Natural killer cell (primary cell): ENCODE measurements at regions not wholly inside any gene's neighbourhood (a gene's known extent, or its start where the extent isn't known, plus 50 kb on each side); places are given as distances from the start of the nearest gene placed in this dataset.

Source experiments
- ATAC-seq, 3 donors: fragments of 150-1000 bp in 2 of 3; fragments of 200-7000 bp in 1 of 3; cut with Tn5 transposase; 1 replicate in 1 of 3; 2 replicates in 2 of 3; pipeline ENCODE4 v1.10.0; 2021; ENCODE audit warnings: mild to moderate bottlenecking in 2 of 3, moderate library complexity in 2 of 3
- DNase-seq, 2 donors: peaks; one replicate each; pipeline versions ENCODE4 v3.0.0 to v3.0.0-alpha.2; 2013 to 2021; ENCODE audit warnings: mixed read lengths in 1 of 2
- H3K27ac ChIP-seq: one replicate; pipeline ENCODE4 v1.5.1; 2013; ENCODE audit warnings: mild to moderate bottlenecking, low read length
- H3K27me3 ChIP-seq: one replicate; pipeline ENCODE4 v1.6.1; 2013; ENCODE audit warnings: low read length; ENCODE audit not compliant: control insufficient read depth, insufficient read depth
- H3K36me3 ChIP-seq: one replicate; pipeline ENCODE4 v1.6.1; 2013; ENCODE audit warnings: low read length; ENCODE audit not compliant: control insufficient read depth, insufficient read depth
- H3K4me1 ChIP-seq: one replicate; pipeline ENCODE4 v1.6.1; 2013; ENCODE audit warnings: low read length; ENCODE audit not compliant: control insufficient read depth, insufficient read depth
- H3K4me3 ChIP-seq: one replicate; pipeline ENCODE4 v1.5.1; 2013; ENCODE audit warnings: low read length
- H3K9me3 ChIP-seq: one replicate; pipeline ENCODE4 v1.6.1; 2013; ENCODE audit warnings: low read length; ENCODE audit not compliant: control insufficient read depth, insufficient read depth
- H3K27ac Mint-ChIP-seq, 2 donors: one replicate each; pipeline ENCODE4 v1.8.0; 2022; ENCODE audit warnings: mild to moderate bottlenecking in 2 of 2, mixed read lengths in 2 of 2, moderate library complexity in 1 of 2
- H3K27me3 Mint-ChIP-seq, 2 donors: one replicate each; pipeline ENCODE4 v1.8.0; 2022; ENCODE audit warnings: low read depth in 2 of 2, mixed read lengths in 2 of 2
- H3K36me3 Mint-ChIP-seq: one replicate; pipeline ENCODE4 v1.8.0; 2022; ENCODE audit warnings: mixed read lengths
- H3K4me1 Mint-ChIP-seq, 2 donors: one replicate each; pipeline ENCODE4 v1.8.0; 2022; ENCODE audit warnings: mixed read lengths in 2 of 2
- H3K4me3 Mint-ChIP-seq: one replicate; pipeline ENCODE4 v1.8.0; 2022; ENCODE audit warnings: mild to moderate bottlenecking, moderate library complexity, mixed read lengths
- H3K9me3 Mint-ChIP-seq, 2 donors: one replicate each; pipeline ENCODE4 v1.8.0; 2022; ENCODE audit warnings: mixed read lengths in 2 of 2
- WGBS: methylation state at CpG from one replicate; pipeline ENCODE4 v1.1.7; 2013; ENCODE audit warnings: missing lambda C conversion rate; ENCODE audit not compliant: insufficient coverage; 5-methylcytosine and 5-hydroxymethylcytosine counted together
- intact Hi-C: fragments of 100-400 bp; cut with micrococcal nuclease; formaldehyde crosslinking; loops from one replicate; pipeline ENCODE4 v1.14.2; 2022
- TF ChIP-seq, protein P1 (sequence below): fragments of 200-600 bp; IDR thresholded peaks from one replicate; pipeline ENCODE4 v1.8.0; 2022; ENCODE audit warnings: antibody characterized with exemption

DNA sequence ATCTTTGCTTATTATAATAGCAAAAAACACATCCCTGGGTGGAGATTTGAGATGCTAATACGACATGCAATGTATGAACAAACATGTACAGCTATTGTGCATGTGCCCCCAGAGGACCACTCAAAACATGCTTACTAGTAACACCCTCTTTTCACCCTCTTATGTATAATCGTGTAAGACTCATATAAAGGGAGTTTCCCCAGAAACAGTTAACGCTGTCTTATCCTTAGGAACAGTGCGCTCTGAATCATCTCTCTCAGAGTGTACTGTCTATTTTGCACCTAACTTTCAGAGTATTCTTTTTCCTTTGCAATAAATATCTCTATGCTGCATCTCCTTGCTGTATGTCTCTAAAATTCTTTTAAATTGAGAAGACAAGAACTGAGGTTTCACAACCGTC lies 2604.0 kb downstream of the PCDH9 start:
- intact Hi-C loops: no loop called here
- no peak overlapping the region for H3K4me3 ChIP-seq
- Mint-ChIP-seq H3K4me3 (no peak overlapping the region), H3K4me1 (no peaks in the 10 kb centered on the region), H3K9me3 (peaks cover 7 to 23% of the 10 kb centered on the region in 2 donors), H3K27me3 (no peaks in the 10 kb centered on the region), H3K36me3 (peaks cover 6% of the 10 kb centered on the region), H3K27ac (no peak overlapping the region)
- peaks cover 2% of the 10 kb centered on the region for H3K9me3 ChIP-seq
- ATAC-seq (no peak), DNase-seq (no peak)
- H3K27ac ChIP-seq: no peak overlapping the region
- no peaks in the 10 kb centered on the region for H3K4me1 ChIP-seq
- TF ChIP-seq, protein P1, sequence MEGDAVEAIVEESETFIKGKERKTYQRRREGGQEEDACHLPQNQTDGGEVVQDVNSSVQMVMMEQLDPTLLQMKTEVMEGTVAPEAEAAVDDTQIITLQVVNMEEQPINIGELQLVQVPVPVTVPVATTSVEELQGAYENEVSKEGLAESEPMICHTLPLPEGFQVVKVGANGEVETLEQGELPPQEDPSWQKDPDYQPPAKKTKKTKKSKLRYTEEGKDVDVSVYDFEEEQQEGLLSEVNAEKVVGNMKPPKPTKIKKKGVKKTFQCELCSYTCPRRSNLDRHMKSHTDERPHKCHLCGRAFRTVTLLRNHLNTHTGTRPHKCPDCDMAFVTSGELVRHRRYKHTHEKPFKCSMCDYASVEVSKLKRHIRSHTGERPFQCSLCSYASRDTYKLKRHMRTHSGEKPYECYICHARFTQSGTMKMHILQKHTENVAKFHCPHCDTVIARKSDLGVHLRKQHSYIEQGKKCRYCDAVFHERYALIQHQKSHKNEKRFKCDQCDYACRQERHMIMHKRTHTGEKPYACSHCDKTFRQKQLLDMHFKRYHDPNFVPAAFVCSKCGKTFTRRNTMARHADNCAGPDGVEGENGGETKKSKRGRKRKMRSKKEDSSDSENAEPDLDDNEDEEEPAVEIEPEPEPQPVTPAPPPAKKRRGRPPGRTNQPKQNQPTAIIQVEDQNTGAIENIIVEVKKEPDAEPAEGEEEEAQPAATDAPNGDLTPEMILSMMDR: no peak
- H3K27me3 ChIP-seq: no peaks in the 10 kb centered on the region
- no peaks in the 10 kb centered on the region for H3K36me3 ChIP-seq
- whole genome bisulfite sequencing: 86% methylated on average over 5 of the region's 5 CpGs

DNA sequence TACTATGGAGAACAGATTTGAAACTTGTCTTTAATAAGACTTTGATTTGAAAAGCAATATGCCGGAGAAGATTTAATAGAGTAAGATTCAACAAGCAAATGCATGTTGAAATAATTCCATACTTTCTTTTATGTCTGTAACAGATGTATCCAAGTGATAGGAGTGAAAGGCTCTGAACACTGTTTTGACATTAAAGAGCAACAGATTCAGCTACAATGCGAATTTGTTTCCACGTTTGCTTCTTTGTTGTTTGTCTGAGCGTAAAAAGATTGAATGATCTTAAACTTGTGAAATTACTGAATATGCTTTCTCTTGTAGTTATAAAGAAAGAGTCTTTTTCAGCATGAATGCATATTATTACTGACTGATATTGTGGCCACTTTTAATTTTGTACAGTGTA lies 2612.9 kb downstream of the PCDH9 start:
- no peaks in the 10 kb centered on the region for H3K4me1 ChIP-seq
- Mint-ChIP-seq H3K4me3 (no peak overlapping the region), H3K9me3 (peaks cover 6 to 19% of the 10 kb centered on the region in 2 donors), H3K27ac (no peak overlapping the region), H3K27me3 (no peaks in the 10 kb centered on the region), H3K4me1 (no peaks in the 10 kb centered on the region), H3K36me3 (no peaks in the 10 kb centered on the region)
- no peaks in the 10 kb centered on the region for H3K27me3 ChIP-seq
- TF ChIP-seq, protein P1: no peak
- H3K9me3 ChIP-seq: no peaks in the 10 kb centered on the region
- intact Hi-C loops: no loop called here
- H3K4me3 ChIP-seq: no peak overlapping the region
- DNase-seq: no peak
- 85% methylated on average over 4 of the region's 4 CpGs for WGBS
- no peaks in the 10 kb centered on the region for H3K36me3 ChIP-seq
- H3K27ac ChIP-seq: no peak overlapping the region
- no peak for ATAC-seq

DNA sequence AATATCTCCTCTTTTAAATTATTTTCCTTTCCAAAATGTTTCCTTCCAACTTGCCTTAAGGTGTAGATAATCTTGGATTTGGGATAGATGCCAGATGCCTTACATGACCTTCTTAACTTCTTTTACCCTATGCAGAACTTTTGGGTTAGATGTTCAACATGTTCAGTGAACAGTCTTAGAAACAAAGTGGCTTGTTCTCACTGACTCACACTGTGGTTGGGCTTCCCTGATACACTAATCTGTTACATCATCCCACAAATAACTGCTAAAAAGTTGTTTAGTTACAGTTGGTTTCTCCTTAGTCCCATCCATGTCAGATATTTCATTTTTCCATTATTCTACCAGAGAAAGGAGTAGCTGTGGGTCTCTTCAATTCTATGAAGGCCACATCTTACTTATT lies 2638.2 kb downstream of the PCDH9 start:
- H3K4me3 ChIP-seq: no peak overlapping the region
- no peak overlapping the region for H3K27ac ChIP-seq
- H3K27me3 ChIP-seq: no peaks in the 10 kb centered on the region
- TF ChIP-seq, protein P1: no peak
- DNase-seq: no peak
- Mint-ChIP-seq H3K36me3 (peaks cover 20% of the 10 kb centered on the region), H3K4me1 (no peaks in the 10 kb centered on the region), H3K27me3 (no peaks in the 10 kb centered on the region), H3K27ac (no peak overlapping the region), H3K9me3 (peaks cover 24 to 32% of the 10 kb centered on the region in 2 donors), H3K4me3 (no peak overlapping the region)
- no peak for ATAC-seq
- no peaks in the 10 kb centered on the region for H3K4me1 ChIP-seq
- H3K36me3 ChIP-seq: no peaks in the 10 kb centered on the region
- H3K9me3 ChIP-seq: no peaks in the 10 kb centered on the region
- intact Hi-C loops: no loop called here

DNA sequence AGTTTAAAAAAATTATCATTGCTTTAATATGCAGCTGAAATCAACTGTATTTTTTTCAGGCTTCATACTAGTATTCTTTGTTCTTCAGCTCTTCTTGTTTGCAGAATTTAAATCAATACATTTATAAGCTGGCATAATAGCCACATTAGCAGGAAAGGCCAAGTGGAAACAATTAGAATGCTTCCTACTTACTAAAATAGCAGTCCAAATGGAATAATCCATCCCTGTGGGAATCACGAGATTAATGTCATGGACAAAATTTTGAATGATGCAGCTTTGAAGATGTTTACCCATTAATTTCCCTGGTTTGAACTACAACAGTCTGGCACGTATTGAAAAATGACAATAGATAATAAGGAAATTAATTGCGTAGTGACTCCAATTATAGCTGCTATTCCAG lies 2650.8 kb downstream of the PCDH9 start:
- no peak for ATAC-seq

More for the DNA sequence above, 2650.8 kb downstream of the PCDH9 start:
- H3K36me3 Mint-ChIP-seq: peaks cover under 1% of the 10 kb centered on the region
- H3K9me3 Mint-ChIP-seq: peaks cover 11 to 12% of the 10 kb centered on the region in 2 donors
- H3K4me1 Mint-ChIP-seq: no peaks in the 10 kb centered on the region
- DNase-seq: no peak
- no peaks in the 10 kb centered on the region for H3K4me1 ChIP-seq
- no peak overlapping the region for H3K4me3 ChIP-seq
- no peaks in the 10 kb centered on the region for H3K36me3 ChIP-seq
- H3K27me3 Mint-ChIP-seq: no peaks in the 10 kb centered on the region
- 89% methylated on average over 3 of the region's 3 CpGs for WGBS
- H3K27ac Mint-ChIP-seq: no peak overlapping the region
- H3K9me3 ChIP-seq: no peaks in the 10 kb centered on the region
- intact Hi-C loops: no loop called here
- H3K27me3 ChIP-seq: no peaks in the 10 kb centered on the region
- H3K4me3 Mint-ChIP-seq: no peak overlapping the region
- no peak overlapping the region for H3K27ac ChIP-seq
- TF ChIP-seq, protein P1: no peak
